ENCODE measurements at regions not wholly inside any gene's neighbourhood (a gene's known extent, or its start where the extent isn't known, plus 50 kb on each side); places are given as distances from the start of the nearest gene placed in this dataset.

DNA sequence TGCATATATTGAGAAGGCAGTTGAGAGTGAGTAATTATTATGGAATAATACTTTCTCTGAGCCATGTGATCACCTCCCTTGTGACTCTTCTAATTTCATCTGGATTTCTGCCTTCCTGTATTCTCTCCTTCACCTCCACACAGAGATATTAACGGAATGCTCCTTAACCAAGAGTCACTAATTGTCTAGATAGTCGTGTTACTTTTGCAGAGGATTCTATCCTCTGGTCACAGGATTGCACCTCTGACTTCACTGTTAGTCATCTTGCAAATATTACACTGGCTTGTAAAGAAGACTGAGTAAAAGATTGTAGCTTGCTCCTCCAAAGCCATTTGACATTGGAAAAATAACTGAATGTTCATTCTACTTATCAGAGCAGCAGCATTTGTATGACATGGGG is 160.9 kb downstream of the SH2D1A start:
- DNase-seq (ENCODE audit: low read depth in 2 of 2): no peak
- H3K4me3 ChIP-seq (replicated peaks in 1 of 2; ENCODE audit: low read depth in 2 of 2, low read length in 2 of 2): no peak overlapping the region
- TF ChIP-seq CTCF (IDR thresholded peaks at IDR 0.05; ENCODE audit: low read depth, low read length): no peak

DNA sequence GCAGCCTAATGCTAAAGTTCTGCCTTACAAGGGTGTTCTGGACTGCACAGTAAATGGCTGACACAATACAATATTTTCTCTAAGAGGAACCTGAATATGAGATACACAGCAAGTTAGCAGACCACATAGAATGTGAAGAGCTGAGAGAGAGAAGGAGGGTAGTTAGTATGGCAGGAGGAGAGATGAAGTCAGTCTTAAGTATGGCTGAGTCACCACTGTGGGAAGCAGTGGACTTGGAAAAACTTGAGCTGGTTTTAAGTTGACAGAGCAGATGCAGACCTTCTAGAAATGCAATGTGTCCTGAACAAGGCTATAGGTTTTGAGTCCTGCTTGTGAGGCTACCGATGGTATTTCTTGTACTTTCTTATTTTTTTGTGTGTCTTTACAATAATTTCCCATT is 172.5 kb downstream of the SH2D1A start:
- DNase-seq (ENCODE audit: low read depth in 2 of 2): no peak
- TF ChIP-seq CTCF (IDR thresholded peaks at IDR 0.05; ENCODE audit: low read depth, low read length): no peak
- no peak overlapping the region for H3K4me3 ChIP-seq (replicated peaks in 1 of 2; ENCODE audit: low read depth in 2 of 2, low read length in 2 of 2)

GRCh38 chrX:124524852-124525251 is 178.5 kb downstream of the SH2D1A start:
- TF ChIP-seq CTCF (IDR thresholded peaks at IDR 0.05; ENCODE audit: low read depth, low read length): no peak
- no peak for DNase-seq (ENCODE audit: low read depth in 2 of 2)
- no peak overlapping the region for H3K4me3 ChIP-seq (replicated peaks in 1 of 2; ENCODE audit: low read depth in 2 of 2, low read length in 2 of 2)

DNA sequence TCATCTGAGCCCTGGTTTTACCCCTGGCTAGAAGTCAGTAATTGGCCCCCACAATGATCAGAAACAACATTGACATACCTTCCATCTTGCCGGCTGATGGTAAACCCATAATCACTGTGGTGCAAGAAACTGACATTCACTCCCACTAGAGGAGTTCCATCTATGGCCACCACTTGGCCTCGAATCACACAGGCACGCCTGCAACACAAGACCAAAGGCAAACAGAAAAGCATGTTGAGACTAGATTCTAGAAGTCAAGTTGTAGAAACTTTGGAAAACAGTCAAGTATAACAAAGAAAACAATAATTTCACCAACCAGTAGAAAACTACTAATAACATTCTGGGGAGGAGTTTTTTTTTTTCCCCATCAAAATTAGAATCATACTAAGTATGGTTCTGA is 183.4 kb downstream of the SH2D1A start:
- H3K4me3 ChIP-seq (replicated peaks in 1 of 2; ENCODE audit: low read depth in 2 of 2, low read length in 2 of 2): no peak overlapping the region
- TF ChIP-seq CTCF (IDR thresholded peaks at IDR 0.05; ENCODE audit: low read depth, low read length): no peak
- DNase-seq (ENCODE audit: low read depth in 2 of 2): no peak

DNA sequence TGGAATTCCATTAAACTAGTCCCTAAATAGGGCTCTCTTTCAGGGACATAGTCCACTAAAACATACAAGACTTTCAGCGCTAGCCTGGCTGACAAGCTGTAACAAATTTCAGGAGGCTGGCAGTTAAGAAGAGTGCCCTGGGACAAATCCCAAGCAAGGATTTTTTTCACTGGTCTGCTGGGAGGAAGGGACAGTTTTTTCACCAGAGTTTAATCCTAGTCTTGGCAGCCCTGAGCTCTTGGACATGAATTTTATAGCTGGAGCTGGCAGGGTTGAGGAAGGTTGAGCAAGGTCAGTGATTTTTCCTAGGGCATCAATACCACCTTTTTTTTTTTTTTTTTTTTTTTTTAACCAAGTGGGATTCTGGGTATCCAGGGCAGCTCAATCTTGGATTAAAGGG is 184.4 kb downstream of the SH2D1A start:
- H3K4me3 ChIP-seq (replicated peaks in 1 of 2; ENCODE audit: low read depth in 2 of 2, low read length in 2 of 2): no peak overlapping the region
- DNase-seq (ENCODE audit: low read depth in 2 of 2): no peak
- TF ChIP-seq CTCF (IDR thresholded peaks at IDR 0.05; ENCODE audit: low read depth, low read length): no peak

DNA sequence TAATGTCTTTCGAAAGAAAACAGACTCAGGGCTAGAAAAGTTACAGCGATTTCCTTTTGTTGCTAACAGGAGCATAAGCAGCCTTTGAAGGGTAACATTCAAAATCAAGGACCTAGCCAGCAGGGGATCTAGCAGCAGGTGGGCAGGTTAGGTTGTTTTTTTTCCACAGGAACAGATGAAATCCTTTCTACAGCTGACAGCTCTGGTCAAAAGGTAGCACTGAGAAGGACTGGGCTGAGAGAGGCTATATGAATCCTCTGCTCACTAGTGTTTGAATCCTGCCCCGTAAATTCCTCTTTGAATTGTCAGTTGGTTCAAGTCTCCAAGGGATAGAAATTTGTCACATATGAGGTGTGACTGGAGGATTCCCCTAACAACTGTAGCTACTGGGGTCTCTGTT is 188.2 kb downstream of the SH2D1A start:
- TF ChIP-seq CTCF (IDR thresholded peaks at IDR 0.05; ENCODE audit: low read depth, low read length): no peak
- DNase-seq (ENCODE audit: low read depth in 2 of 2): no peak
- H3K4me3 ChIP-seq (replicated peaks in 1 of 2; ENCODE audit: low read depth in 2 of 2, low read length in 2 of 2): no peak overlapping the region

- no peak for TF ChIP-seq CTCF (IDR thresholded peaks at IDR 0.05; ENCODE audit: low read depth, low read length)
Observed at GRCh38 chrX:124540474-124540873, 194.1 kb downstream of the SH2D1A start.

More at GRCh38 chrX:124540474-124540873, 194.1 kb downstream of the SH2D1A start:
- DNase-seq (ENCODE audit: low read depth in 2 of 2): no peak
- no peak overlapping the region for H3K4me3 ChIP-seq (replicated peaks in 1 of 2; ENCODE audit: low read depth in 2 of 2, low read length in 2 of 2)
